H9 (cell line): ENCODE measurements at regions not wholly inside any gene's neighbourhood (a gene's known extent, or its start where the extent isn't known, plus 50 kb on each side); places are given as distances from the start of the nearest gene placed in this dataset.

Experiments used
- DNase-seq: peaks from one replicate; pipeline ENCODE4 v3.0.0-alpha.2; 2017
- H2AFZ ChIP-seq: one replicate; pipeline ENCODE4 v1.6.1; 2013; ENCODE audit warnings: mild to moderate bottlenecking, low read length, control low read depth, moderate library complexity
- H2AK5ac ChIP-seq: 2 replicates; pipeline ENCODE4 v1.6.1; 2013; ENCODE audit warnings: low read length, control low read depth, mixed read lengths; ENCODE audit not compliant: insufficient read length
- H2BK120ac ChIP-seq: one replicate; pipeline ENCODE4 v1.6.1; 2013; ENCODE audit warnings: low read depth, mild to moderate bottlenecking, low read length, control low read depth, inconsistent platforms; ENCODE audit not compliant: poor library complexity, severe bottlenecking
- H2BK12ac ChIP-seq: 2 replicates; pipeline ENCODE4 v1.6.1; 2013; ENCODE audit warnings: low read length, control low read depth, mixed read lengths, low read depth; ENCODE audit not compliant: insufficient read length
- H2BK15ac ChIP-seq: 2 replicates; pipeline ENCODE4 v1.6.1; 2013; ENCODE audit warnings: low read depth, low read length, control low read depth
- H2BK20ac ChIP-seq: one replicate; pipeline ENCODE4 v1.6.1; 2013; ENCODE audit warnings: low read depth, mild to moderate bottlenecking, low read length, control low read depth, inconsistent platforms; ENCODE audit not compliant: poor library complexity, severe bottlenecking
- H2BK5ac ChIP-seq: 2 replicates; pipeline ENCODE4 v1.6.1; 2013; ENCODE audit warnings: low read length, control low read depth, mixed read lengths; ENCODE audit not compliant: insufficient read length
- H3K14ac ChIP-seq: 2 replicates; pipeline ENCODE4 v1.6.1; 2013; ENCODE audit warnings: low read length, control low read depth; ENCODE audit not compliant: insufficient read depth
- H3K18ac ChIP-seq: 2 replicates; pipeline ENCODE4 v1.6.1; 2013; ENCODE audit warnings: low read depth, mild to moderate bottlenecking, mixed read lengths, low read length, control low read depth; ENCODE audit not compliant: insufficient read length
- H3K23ac ChIP-seq: 2 replicates; pipeline ENCODE4 v1.6.1; 2013; ENCODE audit warnings: low read length, control low read depth, mixed read lengths, low read depth; ENCODE audit not compliant: insufficient read length
- H3K23me2 ChIP-seq: 2 replicates; pipeline ENCODE4 v1.6.1; 2013; ENCODE audit warnings: low read depth, mild to moderate bottlenecking, mixed read lengths, low read length, control low read depth; ENCODE audit not compliant: insufficient read length, poor library complexity, severe bottlenecking
- H3K27ac ChIP-seq: 2 replicates; pipeline ENCODE4 v1.5.1; 2013; ENCODE audit warnings: low read length, control low read depth, mixed read lengths, low read depth; ENCODE audit not compliant: insufficient read length
- H3K27me3 ChIP-seq: 2 replicates; pipeline ENCODE4 v1.6.1; 2013; ENCODE audit warnings: low read length, control low read depth, inconsistent platforms; ENCODE audit not compliant: insufficient read depth
- H3K4ac ChIP-seq: 2 replicates; pipeline ENCODE4 v1.6.1; 2013; ENCODE audit warnings: low read depth, mild to moderate bottlenecking, control low read depth, inconsistent platforms, low read length, moderate library complexity
- H3K4me1 ChIP-seq: 2 replicates; pipeline ENCODE4 v1.6.1; 2013; ENCODE audit warnings: low read length, control low read depth, inconsistent platforms; ENCODE audit not compliant: insufficient read depth
- H3K4me2 ChIP-seq: 2 replicates; pipeline ENCODE4 v1.6.1; 2013; ENCODE audit warnings: low read length, control low read depth, mixed read lengths; ENCODE audit not compliant: insufficient read length, insufficient read depth
- H3K56ac ChIP-seq: 2 replicates; pipeline ENCODE4 v1.6.1; 2013; ENCODE audit warnings: low read depth, mild to moderate bottlenecking, mixed read lengths, low read length, control low read depth; ENCODE audit not compliant: insufficient read length
- H3K79me1 ChIP-seq: 2 replicates; pipeline ENCODE4 v1.6.1; 2013; ENCODE audit warnings: low read depth, mild to moderate bottlenecking, moderate library complexity, low read length, control low read depth, inconsistent platforms; ENCODE audit not compliant: insufficient read depth, poor library complexity, severe bottlenecking
- H3K79me2 ChIP-seq: 2 replicates; pipeline ENCODE4 v1.6.1; 2013; ENCODE audit warnings: low read length, control low read depth, inconsistent platforms; ENCODE audit not compliant: insufficient read depth
- H3K9ac ChIP-seq: 2 replicates; pipeline ENCODE4 v1.6.1; 2013; ENCODE audit warnings: low read length, control low read depth, mixed read lengths; ENCODE audit not compliant: insufficient read length; ENCODE audit errors: extremely low read depth
- H3K9me3 ChIP-seq: one replicate; pipeline ENCODE4 v1.6.1; 2013; ENCODE audit warnings: low read depth, low read length, inconsistent platforms; ENCODE audit not compliant: control insufficient read depth
- H3T11ph ChIP-seq: one replicate; pipeline ENCODE4 v1.6.1; 2013; ENCODE audit warnings: mild to moderate bottlenecking, low read length, control low read depth, inconsistent platforms
- H4K20me1 ChIP-seq: one replicate; pipeline ENCODE4 v1.6.1; 2013; ENCODE audit not compliant: control insufficient read depth, insufficient read length, insufficient read depth
- H4K5ac ChIP-seq: 2 replicates; pipeline ENCODE4 v1.6.1; 2013; ENCODE audit warnings: low read depth, mild to moderate bottlenecking, mixed read lengths, low read length, control low read depth; ENCODE audit not compliant: insufficient read length
- H4K8ac ChIP-seq: replicated peaks from 2 replicates; pipeline ENCODE4 v1.6.1; 2013; ENCODE audit warnings: low read length, control low read depth, mixed read lengths, low read depth; ENCODE audit not compliant: insufficient read length
- H4K91ac ChIP-seq: 2 replicates; pipeline ENCODE4 v1.6.1; 2013; ENCODE audit warnings: low read depth, mild to moderate bottlenecking, moderate library complexity, mixed read lengths, low read length, control low read depth; ENCODE audit not compliant: insufficient read length
- H3K27ac Mint-ChIP-seq, 3 experiments: 2 replicates in 2 of 3; 3 replicates in 1 of 3; pipeline ENCODE4 v1.8.0; 2020 to 2021; ENCODE audit warnings: mixed read lengths in 3 of 3, mild to moderate bottlenecking in 1 of 3, moderate library complexity in 1 of 3
- H3K27me3 Mint-ChIP-seq: 2 replicates; pipeline ENCODE4 v1.8.0; 2021; ENCODE audit warnings: low read depth, mild to moderate bottlenecking, moderate library complexity, mixed read lengths
- H3K36me3 Mint-ChIP-seq, 3 experiments: 2 replicates in 2 of 3; 3 replicates in 1 of 3; pipeline ENCODE4 v1.8.0; 2020 to 2021; ENCODE audit warnings: low read depth in 3 of 3, mixed read lengths in 3 of 3; ENCODE audit not compliant: insufficient read depth in 1 of 3
- H3K4me1 Mint-ChIP-seq, 2 experiments: 2 replicates each; pipeline ENCODE4 v1.8.0; 2020; ENCODE audit warnings: mixed read lengths in 2 of 2
- H3K4me3 Mint-ChIP-seq, 2 experiments: 2 replicates in 1 of 2; 3 replicates in 1 of 2; pipeline ENCODE4 v1.8.0; 2020 to 2021; ENCODE audit warnings: mild to moderate bottlenecking in 2 of 2, mixed read lengths in 2 of 2, moderate library complexity in 1 of 2
- H3K9me3 Mint-ChIP-seq, 2 experiments: 2 replicates in 1 of 2; 3 replicates in 1 of 2; pipeline ENCODE4 v1.8.0; 2020; ENCODE audit warnings: mild to moderate bottlenecking in 2 of 2, mixed read lengths in 2 of 2, moderate library complexity in 1 of 2
- whole genome bisulfite sequencing: extraction: QIAGEN DNeasy Blood & Tissue Kit; methylation state at CpG from one replicate; pipeline ENCODE4 v1.1.7; 2013; ENCODE audit warnings: missing lambda C conversion rate, low lambda C conversion rate, mixed read lengths; ENCODE audit not compliant: insufficient read length; ENCODE audit errors: extremely low coverage; 5-methylcytosine and 5-hydroxymethylcytosine counted together
- TF ChIP-seq, protein P1 (sequence below): fragments of 200-600 bp; sonication (generic); conservative IDR thresholded peaks from 3 replicates; pipeline ENCODE4 v1.8.0; 2021; ENCODE audit warnings: antibody characterized with exemption, mild to moderate bottlenecking

DNA sequence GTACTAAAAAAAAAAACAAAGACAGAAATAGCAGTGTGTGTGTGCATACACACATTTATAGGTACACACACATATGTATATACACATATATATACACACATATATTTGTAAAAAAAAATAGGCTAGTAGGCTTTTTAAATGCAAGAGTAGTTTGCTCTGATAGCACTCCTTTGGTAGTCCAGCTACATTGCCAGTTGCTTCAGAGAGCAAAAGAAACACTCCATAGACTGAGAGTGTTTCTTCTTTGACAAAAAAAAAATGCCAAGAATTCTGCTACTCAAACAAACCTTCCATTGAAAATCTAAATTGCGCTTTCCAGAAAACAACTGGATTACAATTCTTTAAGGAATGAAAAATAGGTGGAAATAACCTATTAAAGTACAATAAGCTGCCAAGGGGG is 365.9 kb upstream of the GALNT5 start:
- Histone ChIP-seq H2AK5ac (no peak overlapping the region), H3K9ac (no peak overlapping the region), H2BK20ac (no peak overlapping the region), H3K18ac (no peak overlapping the region), H4K5ac (no peak overlapping the region), H3K56ac (no peak overlapping the region), H3K23ac (no peak overlapping the region), H3K23me2 (no peaks in the 10 kb centered on the region), H4K20me1 (no peaks in the 10 kb centered on the region), H4K8ac (no peak overlapping the region), H3K27ac (no peak overlapping the region), H2AFZ (no peak overlapping the region), H3K4ac (no peak overlapping the region), H3K27me3 (no peaks in the 10 kb centered on the region), H2BK15ac (no peak overlapping the region), H2BK12ac (no peak overlapping the region), H3K79me1 (no peaks in the 10 kb centered on the region), H2BK5ac (no peak overlapping the region), H3K4me1 (peaks cover 4% of the 10 kb centered on the region; the same call in 1 of the 2 replicates), H3K14ac (no peak overlapping the region), H2BK120ac (no peak overlapping the region), H4K91ac (no peak overlapping the region), H3K79me2 (no peaks in the 10 kb centered on the region), H3K4me2 (no peak overlapping the region), H3K9me3 (no peaks in the 10 kb centered on the region), H3T11ph (no peak overlapping the region)
- H3K27me3 Mint-ChIP-seq = peaks cover 10% of the 10 kb centered on the region
- H3K27ac Mint-ChIP-seq = no peak overlapping the region
- DNase-seq = no peak
- no CpG with 5 or more reads among the region's 1 CpG for WGBS
- no peak overlapping the region for H3K4me3 Mint-ChIP-seq
- peaks cover 25 to 32% of the 10 kb centered on the region in 2 experiments for H3K4me1 Mint-ChIP-seq
- H3K36me3 Mint-ChIP-seq = no peaks in the 10 kb centered on the region
- TF ChIP-seq, protein P1, sequence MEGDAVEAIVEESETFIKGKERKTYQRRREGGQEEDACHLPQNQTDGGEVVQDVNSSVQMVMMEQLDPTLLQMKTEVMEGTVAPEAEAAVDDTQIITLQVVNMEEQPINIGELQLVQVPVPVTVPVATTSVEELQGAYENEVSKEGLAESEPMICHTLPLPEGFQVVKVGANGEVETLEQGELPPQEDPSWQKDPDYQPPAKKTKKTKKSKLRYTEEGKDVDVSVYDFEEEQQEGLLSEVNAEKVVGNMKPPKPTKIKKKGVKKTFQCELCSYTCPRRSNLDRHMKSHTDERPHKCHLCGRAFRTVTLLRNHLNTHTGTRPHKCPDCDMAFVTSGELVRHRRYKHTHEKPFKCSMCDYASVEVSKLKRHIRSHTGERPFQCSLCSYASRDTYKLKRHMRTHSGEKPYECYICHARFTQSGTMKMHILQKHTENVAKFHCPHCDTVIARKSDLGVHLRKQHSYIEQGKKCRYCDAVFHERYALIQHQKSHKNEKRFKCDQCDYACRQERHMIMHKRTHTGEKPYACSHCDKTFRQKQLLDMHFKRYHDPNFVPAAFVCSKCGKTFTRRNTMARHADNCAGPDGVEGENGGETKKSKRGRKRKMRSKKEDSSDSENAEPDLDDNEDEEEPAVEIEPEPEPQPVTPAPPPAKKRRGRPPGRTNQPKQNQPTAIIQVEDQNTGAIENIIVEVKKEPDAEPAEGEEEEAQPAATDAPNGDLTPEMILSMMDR = no peak
- H3K9me3 Mint-ChIP-seq = no peaks in the 10 kb centered on the region; a peak in 1 of 5 replicates
